WTC11 (cell line): ENCODE measurements at regions not wholly inside any gene's neighbourhood (a gene's known extent, or its start where the extent isn't known, plus 50 kb on each side); places are given as distances from the start of the nearest gene placed in this dataset.

Source experiments
- ATAC-seq: fragments of 200-7000 bp; cut with Tn5 transposase; 2 replicates; pipeline ENCODE4 v1.10.0; 2021; ENCODE audit warnings: mild to moderate bottlenecking, moderate library complexity
- CTCF ChIA-PET: fragments of 300-600 bp; sonication (Branson Sonifier 250); formaldehyde crosslinking; loops from one replicate; lab custom pipeline; 2021; ENCODE audit warnings: antibody characterized with exemption; lab: Charles Lee
- POLR2A ChIA-PET: fragments of 350-600 bp; sonication (Branson Sonifier 250); formaldehyde crosslinking; loops from one replicate; lab custom pipeline; 2021; ENCODE audit warnings: antibody characterized with exemption; lab: Charles Lee
- DNase-seq: peaks from one replicate; pipeline ENCODE4 v3.0.0; 2021; ENCODE audit warnings: low spot score
- H3K27ac Mint-ChIP-seq: 2 replicates; pipeline ENCODE4 v1.8.0; 2021; ENCODE audit warnings: mixed read lengths
- H3K27me3 Mint-ChIP-seq: 2 replicates; pipeline ENCODE4 v1.8.0; 2021; ENCODE audit warnings: low read depth, mild to moderate bottlenecking, moderate library complexity, mixed read lengths
- H3K36me3 Mint-ChIP-seq: 2 replicates; pipeline ENCODE4 v1.8.0; 2021; ENCODE audit warnings: mixed read lengths
- H3K4me1 Mint-ChIP-seq: 2 replicates; pipeline ENCODE4 v1.8.0; 2022; ENCODE audit warnings: mixed read lengths
- H3K4me3 Mint-ChIP-seq: 2 replicates; pipeline ENCODE4 v1.8.0; 2021; ENCODE audit warnings: mild to moderate bottlenecking, moderate library complexity, mixed read lengths
- H3K9me3 Mint-ChIP-seq: 2 replicates; pipeline ENCODE4 v1.8.0; 2021; ENCODE audit warnings: mixed read lengths
- CDX4 ChIP-seq: fragments of 250-450 bp; sonication (Bioruptor Pico); IDR thresholded peaks from 2 replicates; pipeline ENCODE4 v1.9.0; 2021; ENCODE audit warnings: moderate library complexity, mild to moderate bottlenecking, inconsistent platforms, borderline replicate concordance
- CREB1 ChIP-seq: sonication (generic); formaldehyde crosslinking; IDR thresholded peaks from 2 replicates; pipeline ENCODE4 v1.8.0; 2023; ENCODE audit warnings: mild to moderate bottlenecking, missing genetic modification reagents
- ETV6 ChIP-seq: sonication (generic); formaldehyde crosslinking; IDR thresholded peaks from 2 replicates; pipeline ENCODE4 v1.8.1; 2022; ENCODE audit warnings: mild to moderate bottlenecking, missing genetic modification reagents
- FOXJ3 ChIP-seq: sonication (generic); formaldehyde crosslinking; IDR thresholded peaks from 2 replicates; pipeline ENCODE4 v1.9.0; 2021; ENCODE audit warnings: missing genetic modification reagents, mild to moderate bottlenecking, borderline replicate concordance
- GABPB1 ChIP-seq: sonication (generic); formaldehyde crosslinking; IDR thresholded peaks from 2 replicates; pipeline ENCODE4 v1.8.1; 2023; ENCODE audit warnings: mild to moderate bottlenecking, missing genetic modification reagents
- IRF2 ChIP-seq: sonication (generic); formaldehyde crosslinking; IDR thresholded peaks from 2 replicates; pipeline ENCODE4 v1.8.0; 2022; ENCODE audit warnings: low read depth, missing genetic modification reagents, borderline replicate concordance
- JAZF1 ChIP-seq: fragments of 250-450 bp; sonication (Bioruptor Pico); IDR thresholded peaks from 2 replicates; pipeline ENCODE4 v1.9.0; 2021; ENCODE audit warnings: moderate library complexity, mild to moderate bottlenecking, inconsistent platforms
- MYBL2 ChIP-seq: sonication (generic); formaldehyde crosslinking; IDR thresholded peaks from 2 replicates; pipeline ENCODE4 v1.8.1; 2023; ENCODE audit warnings: mild to moderate bottlenecking, moderate library complexity, missing genetic modification reagents
- SMAD4 ChIP-seq: sonication (generic); formaldehyde crosslinking; IDR thresholded peaks from 2 replicates; pipeline ENCODE4 v1.8.0; 2022; ENCODE audit warnings: mild to moderate bottlenecking, missing genetic modification reagents
- SP1 ChIP-seq: sonication (generic); formaldehyde crosslinking; conservative IDR thresholded peaks from 2 replicates; pipeline ENCODE4 v1.8.1; 2022; ENCODE audit warnings: missing genetic modification reagents
- STAT6 ChIP-seq: sonication (generic); formaldehyde crosslinking; conservative IDR thresholded peaks from 2 replicates; pipeline ENCODE4 v1.8.1; 2023; ENCODE audit warnings: mild to moderate bottlenecking, low read depth, missing genetic modification reagents, moderate library complexity
- TEAD1 ChIP-seq: sonication (generic); formaldehyde crosslinking; IDR thresholded peaks from 2 replicates; pipeline ENCODE4 v1.8.0; 2022; ENCODE audit warnings: mild to moderate bottlenecking, missing genetic modification reagents
- TEAD4 ChIP-seq: sonication (generic); formaldehyde crosslinking; IDR thresholded peaks from 2 replicates; pipeline ENCODE4 v1.8.0; 2022; ENCODE audit warnings: mild to moderate bottlenecking, missing genetic modification reagents
- ZMAT4 ChIP-seq: fragments of 250-450 bp; sonication (Bioruptor Pico); IDR thresholded peaks from 2 replicates; pipeline ENCODE4 v1.9.0; 2021; ENCODE audit warnings: mild to moderate bottlenecking
- ZNF138 ChIP-seq: sonication (generic); formaldehyde crosslinking; conservative IDR thresholded peaks from 2 replicates; pipeline ENCODE4 v1.8.1; 2022; ENCODE audit warnings: mild to moderate bottlenecking, moderate library complexity, missing genetic modification reagents
- ZNF317 ChIP-seq: sonication (generic); formaldehyde crosslinking; IDR thresholded peaks from 2 replicates; pipeline ENCODE4 v1.8.1; 2023; ENCODE audit warnings: low read depth, mild to moderate bottlenecking, moderate library complexity, missing genetic modification reagents, borderline replicate concordance
- ZNF416 ChIP-seq: fragments of 250-450 bp; sonication (Bioruptor Pico); IDR thresholded peaks from 2 replicates; pipeline ENCODE4 v1.9.0; 2021; ENCODE audit warnings: mild to moderate bottlenecking, inconsistent platforms
- TF ChIP-seq, protein P1 (sequence below): sonication (generic); formaldehyde crosslinking; IDR thresholded peaks from 2 replicates; pipeline ENCODE4 v1.8.0; 2022; ENCODE audit warnings: mild to moderate bottlenecking, missing genetic modification reagents
- TF ChIP-seq, protein P2 (sequence below): sonication (generic); formaldehyde crosslinking; IDR thresholded peaks from 2 replicates; pipeline ENCODE4 v1.8.1; 2023; ENCODE audit warnings: mild to moderate bottlenecking, missing genetic modification reagents, moderate library complexity
- TF ChIP-seq, protein P3 (sequence below): sonication (generic); formaldehyde crosslinking; IDR thresholded peaks from 2 replicates; pipeline ENCODE4 v1.8.0; 2023; ENCODE audit warnings: missing genetic modification reagents, mild to moderate bottlenecking, borderline replicate concordance

DNA sequence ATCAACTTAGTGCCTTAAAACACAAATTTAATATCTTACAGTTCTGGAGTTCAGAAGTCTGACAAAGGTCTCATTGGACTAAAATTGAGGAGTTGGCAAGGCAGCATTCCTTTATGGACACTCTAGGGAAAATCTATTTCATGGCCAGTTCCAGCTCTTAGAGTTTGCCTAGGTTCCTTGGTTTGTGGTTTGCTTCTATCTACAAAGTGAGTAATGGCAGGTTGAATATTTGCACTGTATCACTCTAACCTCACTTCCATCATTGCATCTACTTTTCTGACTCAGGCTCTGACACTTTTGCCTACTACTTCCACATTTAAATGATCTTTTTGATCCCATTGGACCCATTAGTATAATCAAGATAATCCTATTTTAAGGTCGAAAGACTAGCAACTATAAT, 64.7 kb upstream of the PCDH10 start:
- no peaks in the 10 kb centered on the region for H3K36me3 Mint-ChIP-seq
- CTCF ChIA-PET, result no interaction called here
- no peak for ATAC-seq

GRCh38 chr4:133095591-133095990, 53.5 kb upstream of the PCDH10 start:
- Mint-ChIP-seq H3K27ac (no peak overlapping the region), H3K4me3 (no peak overlapping the region), H3K9me3 (peaks cover 13% of the 10 kb centered on the region), H3K27me3 (no peaks in the 10 kb centered on the region), H3K4me1 (peaks cover 20% of the 10 kb centered on the region), H3K36me3 (peaks cover 14% of the 10 kb centered on the region)
- ChIA-PET POLR2A (no interaction called here), CTCF (no interaction called here)
- DNase-seq (no peak), ATAC-seq (no peak)
- TF ChIP-seq ZNF416 (CRISPR knock-in tag) (no peak), STAT6 (no peak), ETV6 (CRISPR knock-in tag) (no peak), CDX4 (CRISPR knock-in tag) (no peak), ZNF317 (CRISPR knock-in tag) (no peak), ZNF138 (CRISPR knock-in tag) (no peak), IRF2 (CRISPR knock-in tag) (no peak)
- TF ChIP-seq, protein P1, sequence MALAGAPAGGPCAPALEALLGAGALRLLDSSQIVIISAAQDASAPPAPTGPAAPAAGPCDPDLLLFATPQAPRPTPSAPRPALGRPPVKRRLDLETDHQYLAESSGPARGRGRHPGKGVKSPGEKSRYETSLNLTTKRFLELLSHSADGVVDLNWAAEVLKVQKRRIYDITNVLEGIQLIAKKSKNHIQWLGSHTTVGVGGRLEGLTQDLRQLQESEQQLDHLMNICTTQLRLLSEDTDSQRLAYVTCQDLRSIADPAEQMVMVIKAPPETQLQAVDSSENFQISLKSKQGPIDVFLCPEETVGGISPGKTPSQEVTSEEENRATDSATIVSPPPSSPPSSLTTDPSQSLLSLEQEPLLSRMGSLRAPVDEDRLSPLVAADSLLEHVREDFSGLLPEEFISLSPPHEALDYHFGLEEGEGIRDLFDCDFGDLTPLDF (CRISPR knock-in tag), result no peak
- TF ChIP-seq, protein P2, sequence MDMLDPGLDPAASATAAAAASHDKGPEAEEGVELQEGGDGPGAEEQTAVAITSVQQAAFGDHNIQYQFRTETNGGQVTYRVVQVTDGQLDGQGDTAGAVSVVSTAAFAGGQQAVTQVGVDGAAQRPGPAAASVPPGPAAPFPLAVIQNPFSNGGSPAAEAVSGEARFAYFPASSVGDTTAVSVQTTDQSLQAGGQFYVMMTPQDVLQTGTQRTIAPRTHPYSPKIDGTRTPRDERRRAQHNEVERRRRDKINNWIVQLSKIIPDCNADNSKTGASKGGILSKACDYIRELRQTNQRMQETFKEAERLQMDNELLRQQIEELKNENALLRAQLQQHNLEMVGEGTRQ, result no peak

More for the DNA sequence above, 64.7 kb upstream of the PCDH10 start:
- no peaks in the 10 kb centered on the region for H3K9me3 Mint-ChIP-seq
- TF ChIP-seq FOXJ3 (CRISPR knock-in tag), result no peak
- TF ChIP-seq MYBL2 (CRISPR knock-in tag), result no peak
- TF ChIP-seq TEAD1 (CRISPR knock-in tag), result no peak
- no peak for TF ChIP-seq JAZF1 (CRISPR knock-in tag)
- no peak for TF ChIP-seq CREB1 (CRISPR knock-in tag)
- TF ChIP-seq, protein P3, sequence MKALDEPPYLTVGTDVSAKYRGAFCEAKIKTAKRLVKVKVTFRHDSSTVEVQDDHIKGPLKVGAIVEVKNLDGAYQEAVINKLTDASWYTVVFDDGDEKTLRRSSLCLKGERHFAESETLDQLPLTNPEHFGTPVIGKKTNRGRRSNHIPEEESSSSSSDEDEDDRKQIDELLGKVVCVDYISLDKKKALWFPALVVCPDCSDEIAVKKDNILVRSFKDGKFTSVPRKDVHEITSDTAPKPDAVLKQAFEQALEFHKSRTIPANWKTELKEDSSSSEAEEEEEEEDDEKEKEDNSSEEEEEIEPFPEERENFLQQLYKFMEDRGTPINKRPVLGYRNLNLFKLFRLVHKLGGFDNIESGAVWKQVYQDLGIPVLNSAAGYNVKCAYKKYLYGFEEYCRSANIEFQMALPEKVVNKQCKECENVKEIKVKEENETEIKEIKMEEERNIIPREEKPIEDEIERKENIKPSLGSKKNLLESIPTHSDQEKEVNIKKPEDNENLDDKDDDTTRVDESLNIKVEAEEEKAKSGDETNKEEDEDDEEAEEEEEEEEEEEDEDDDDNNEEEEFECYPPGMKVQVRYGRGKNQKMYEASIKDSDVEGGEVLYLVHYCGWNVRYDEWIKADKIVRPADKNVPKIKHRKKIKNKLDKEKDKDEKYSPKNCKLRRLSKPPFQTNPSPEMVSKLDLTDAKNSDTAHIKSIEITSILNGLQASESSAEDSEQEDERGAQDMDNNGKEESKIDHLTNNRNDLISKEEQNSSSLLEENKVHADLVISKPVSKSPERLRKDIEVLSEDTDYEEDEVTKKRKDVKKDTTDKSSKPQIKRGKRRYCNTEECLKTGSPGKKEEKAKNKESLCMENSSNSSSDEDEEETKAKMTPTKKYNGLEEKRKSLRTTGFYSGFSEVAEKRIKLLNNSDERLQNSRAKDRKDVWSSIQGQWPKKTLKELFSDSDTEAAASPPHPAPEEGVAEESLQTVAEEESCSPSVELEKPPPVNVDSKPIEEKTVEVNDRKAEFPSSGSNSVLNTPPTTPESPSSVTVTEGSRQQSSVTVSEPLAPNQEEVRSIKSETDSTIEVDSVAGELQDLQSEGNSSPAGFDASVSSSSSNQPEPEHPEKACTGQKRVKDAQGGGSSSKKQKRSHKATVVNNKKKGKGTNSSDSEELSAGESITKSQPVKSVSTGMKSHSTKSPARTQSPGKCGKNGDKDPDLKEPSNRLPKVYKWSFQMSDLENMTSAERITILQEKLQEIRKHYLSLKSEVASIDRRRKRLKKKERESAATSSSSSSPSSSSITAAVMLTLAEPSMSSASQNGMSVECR (CRISPR knock-in tag), result no peak
- no peak for TF ChIP-seq SMAD4
- TF ChIP-seq GABPB1 (CRISPR knock-in tag), result no peak
- TF ChIP-seq ZNF138 (CRISPR knock-in tag), result no peak
- no peak for TF ChIP-seq TEAD4 (CRISPR knock-in tag)
- no peak for TF ChIP-seq ZMAT4 (CRISPR knock-in tag)
- no peak for TF ChIP-seq SP1 (CRISPR knock-in tag)
- TF ChIP-seq, all 79 proteins: peak for 0
- POLR2A ChIA-PET, result no interaction called here
- Mint-ChIP-seq H3K4me3 (no peak overlapping the region), H3K4me1 (no peaks in the 10 kb centered on the region), H3K27me3 (no peaks in the 10 kb centered on the region), H3K27ac (no peak overlapping the region)
- DNase-seq, result no peak
